PC-9 (cell line): ENCODE measurements at regions not wholly inside any gene's neighbourhood (a gene's known extent, or its start where the extent isn't known, plus 50 kb on each side); places are given as distances from the start of the nearest gene placed in this dataset.

Experiments used
- BruUV-seq: library from RNA; stranded (reverse); fragments of 400-500 nt; replicated peaks from 2 replicates; lab custom pipeline; 2021; lab: Mats Ljungman, UMichigan
- CTCF ChIA-PET: fragments of 300-600 bp; sonication (Branson Sonifier 250); formaldehyde crosslinking; loops from one replicate; lab custom pipeline; 2022; ENCODE audit warnings: antibody characterized with exemption; lab: Charles Lee
- POLR2A ChIA-PET: fragments of 300-600 bp; sonication (Branson Sonifier 250); formaldehyde crosslinking; loops from one replicate; lab custom pipeline; 2022; ENCODE audit warnings: antibody characterized with exemption; ENCODE audit not compliant: unreplicated experiment; lab: Charles Lee
- DNase-seq, 2 experiments: peaks; one replicate each; pipeline versions ENCODE4 v3.0.0 to v3.0.0-alpha.2; 2015 to 2022; ENCODE audit warnings: mixed read lengths in 1 of 2
- H2AFZ ChIP-seq: fragments of 200-600 bp; sonication (generic); 2 replicates; pipeline ENCODE4 v1.8.1; 2017; ENCODE audit warnings: antibody characterized with exemption
- H3F3A ChIP-seq: fragments of 200-600 bp; sonication (generic); 2 replicates; pipeline ENCODE4 v1.8.1; 2017; ENCODE audit warnings: antibody characterized with exemption, mild to moderate bottlenecking, low read depth; ENCODE audit not compliant: insufficient read depth
- H3K27ac ChIP-seq: fragments of 200-600 bp; sonication (generic); 2 replicates; pipeline ENCODE4 v1.6.1; 2016; ENCODE audit warnings: mixed run types
- H3K27me3 ChIP-seq: fragments of 200-600 bp; sonication (generic); 2 replicates; pipeline ENCODE4 v1.6.1; 2016; ENCODE audit warnings: low read depth, mixed run types; ENCODE audit not compliant: insufficient read depth
- H3K36me3 ChIP-seq: fragments of 200-600 bp; sonication (generic); 2 replicates; pipeline ENCODE4 v1.6.1; 2016; ENCODE audit warnings: low read depth, mixed run types
- H3K4me1 ChIP-seq: fragments of 200-600 bp; sonication (generic); replicated peaks from 2 replicates; pipeline ENCODE4 v1.6.1; 2016; ENCODE audit warnings: mixed run types; ENCODE audit not compliant: insufficient read depth
- H3K4me2 ChIP-seq: fragments of 200-600 bp; sonication (generic); 2 replicates; pipeline ENCODE4 v1.6.1; 2017; ENCODE audit warnings: mixed run types
- H3K4me3 ChIP-seq: fragments of 200-600 bp; sonication (generic); 2 replicates; pipeline ENCODE4 v1.6.1; 2016; ENCODE audit warnings: mixed run types
- H3K79me2 ChIP-seq: fragments of 200-600 bp; sonication (generic); 2 replicates; pipeline ENCODE4 v1.6.1; 2017; ENCODE audit warnings: low read depth, mixed run types
- H3K9me2 ChIP-seq: fragments of 200-600 bp; sonication (generic); 2 replicates; pipeline ENCODE4 v1.8.1; 2017; ENCODE audit warnings: mild to moderate bottlenecking; ENCODE audit not compliant: insufficient read depth
- H3K9me3 ChIP-seq: fragments of 200-600 bp; sonication (generic); 2 replicates; pipeline ENCODE4 v1.8.1; 2016; ENCODE audit warnings: low read depth; ENCODE audit not compliant: insufficient read depth
- H4K20me1 ChIP-seq: fragments of 200-600 bp; sonication (generic); 2 replicates; pipeline ENCODE4 v1.8.1; 2017; ENCODE audit not compliant: insufficient read depth
- EZH2 ChIP-seq: fragments of 200-600 bp; sonication (generic); IDR thresholded peaks from 2 replicates; pipeline ENCODE4 v1.8.0; 2017; ENCODE audit warnings: antibody characterized with exemption, low read depth
- intact Hi-C: fragments of 100-400 bp; cut with micrococcal nuclease; formaldehyde crosslinking; loops from one replicate; pipeline ENCODE4 v1.10.0; 2022; ENCODE audit not compliant: unreplicated experiment
- TF ChIP-seq, protein P1 (sequence below): fragments of 200-600 bp; sonication (generic); conservative IDR thresholded peaks from 2 replicates; pipeline ENCODE4 v1.6.1; 2017; ENCODE audit warnings: mixed run types, antibody characterized with exemption, mild to moderate bottlenecking, moderate library complexity

- H4K20me1 ChIP-seq, result no peaks in the 10 kb centered on the region
- H3K4me2 ChIP-seq, result no peak overlapping the region
- H3K4me3 ChIP-seq, result no peak overlapping the region
- TF ChIP-seq, protein P1, sequence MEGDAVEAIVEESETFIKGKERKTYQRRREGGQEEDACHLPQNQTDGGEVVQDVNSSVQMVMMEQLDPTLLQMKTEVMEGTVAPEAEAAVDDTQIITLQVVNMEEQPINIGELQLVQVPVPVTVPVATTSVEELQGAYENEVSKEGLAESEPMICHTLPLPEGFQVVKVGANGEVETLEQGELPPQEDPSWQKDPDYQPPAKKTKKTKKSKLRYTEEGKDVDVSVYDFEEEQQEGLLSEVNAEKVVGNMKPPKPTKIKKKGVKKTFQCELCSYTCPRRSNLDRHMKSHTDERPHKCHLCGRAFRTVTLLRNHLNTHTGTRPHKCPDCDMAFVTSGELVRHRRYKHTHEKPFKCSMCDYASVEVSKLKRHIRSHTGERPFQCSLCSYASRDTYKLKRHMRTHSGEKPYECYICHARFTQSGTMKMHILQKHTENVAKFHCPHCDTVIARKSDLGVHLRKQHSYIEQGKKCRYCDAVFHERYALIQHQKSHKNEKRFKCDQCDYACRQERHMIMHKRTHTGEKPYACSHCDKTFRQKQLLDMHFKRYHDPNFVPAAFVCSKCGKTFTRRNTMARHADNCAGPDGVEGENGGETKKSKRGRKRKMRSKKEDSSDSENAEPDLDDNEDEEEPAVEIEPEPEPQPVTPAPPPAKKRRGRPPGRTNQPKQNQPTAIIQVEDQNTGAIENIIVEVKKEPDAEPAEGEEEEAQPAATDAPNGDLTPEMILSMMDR, result no peak
- TF ChIP-seq EZH2, result no peak
- H3K27ac ChIP-seq, result no peak overlapping the region
- H3K79me2 ChIP-seq, result no peaks in the 10 kb centered on the region
- ChIA-PET CTCF (no interaction called here), POLR2A (no interaction called here)
- intact Hi-C loops, result no loop called here
- H3K36me3 ChIP-seq, result no peaks in the 10 kb centered on the region
- no peaks in the 10 kb centered on the region for H3K9me3 ChIP-seq
- peaks cover 52% of the 10 kb centered on the region for H3K27me3 ChIP-seq
- no peak for DNase-seq
- H2AFZ ChIP-seq, result no peak overlapping the region
- H3K4me1 ChIP-seq, result no peaks in the 10 kb centered on the region
- no peaks in the 10 kb centered on the region for H3F3A ChIP-seq
- no peaks in the 10 kb centered on the region for H3K9me2 ChIP-seq
- no TSS peak for BruUV-seq
Measured at GRCh38 chr2:21280793-21281192, 157.0 kb downstream of the TDRD15 start.

DNA sequence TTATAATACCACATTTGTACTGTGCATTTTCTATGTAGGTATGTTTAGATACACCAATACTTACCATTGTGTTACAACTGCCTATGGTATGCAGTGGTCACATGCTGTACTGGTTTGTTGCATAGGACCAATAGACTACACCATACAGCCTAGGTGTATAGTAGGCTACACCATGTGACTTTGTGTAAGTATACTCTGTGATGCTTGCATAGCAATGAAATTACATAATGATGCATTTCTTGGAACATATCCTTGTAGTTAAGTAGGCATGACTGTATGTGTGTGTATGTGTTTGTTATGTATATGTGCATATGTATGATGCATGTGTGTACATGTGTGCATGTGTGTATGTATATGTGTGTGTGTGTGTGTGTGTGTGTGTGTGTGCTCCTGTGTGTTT lies 157.6 kb downstream of the TDRD15 start:
- Histone ChIP-seq H3F3A (no peaks in the 10 kb centered on the region), H3K9me3 (no peaks in the 10 kb centered on the region), H3K27ac (no peak overlapping the region), H3K4me2 (no peak overlapping the region), H3K79me2 (no peaks in the 10 kb centered on the region), H3K9me2 (no peaks in the 10 kb centered on the region), H3K27me3 (peaks cover 53% of the 10 kb centered on the region), H3K4me1 (no peaks in the 10 kb centered on the region), H4K20me1 (no peaks in the 10 kb centered on the region), H2AFZ (no peak overlapping the region), H3K36me3 (no peaks in the 10 kb centered on the region), H3K4me3 (no peak overlapping the region)
- ChIA-PET POLR2A (no interaction called here), CTCF (no interaction called here)
- DNase-seq, result no peak
- intact Hi-C loops, result no loop called here
- no TSS peak for BruUV-seq
- TF ChIP-seq EZH2, result no peak
- TF ChIP-seq, protein P1, result no peak

GRCh38 chr2:21281791-21282514 lies 158.2 kb downstream of the TDRD15 start:
- intact Hi-C loops, result no loop called here
- Histone ChIP-seq H2AFZ (no peak overlapping the region), H3K4me3 (no peak overlapping the region), H3K27ac (no peak overlapping the region), H3K9me3 (no peaks in the 10 kb centered on the region), H4K20me1 (no peaks in the 10 kb centered on the region), H3K9me2 (no peaks in the 10 kb centered on the region), H3F3A (no peaks in the 10 kb centered on the region), H3K36me3 (no peaks in the 10 kb centered on the region), H3K4me1 (no peaks in the 10 kb centered on the region), H3K79me2 (no peaks in the 10 kb centered on the region), H3K4me2 (no peak overlapping the region), H3K27me3 (peaks cover 52% of the 10 kb centered on the region)
- DNase-seq, result no peak
- POLR2A ChIA-PET, result no interaction called here
- BruUV-seq, result no TSS peak
- CTCF ChIA-PET, result no interaction called here
- TF ChIP-seq, protein P1, result no peak
- TF ChIP-seq EZH2, result no peak
